ENCODE measurements at regions not wholly inside any gene's neighbourhood (a gene's known extent, or its start where the extent isn't known, plus 50 kb on each side); places are given as distances from the start of the nearest gene placed in this dataset.

DNA sequence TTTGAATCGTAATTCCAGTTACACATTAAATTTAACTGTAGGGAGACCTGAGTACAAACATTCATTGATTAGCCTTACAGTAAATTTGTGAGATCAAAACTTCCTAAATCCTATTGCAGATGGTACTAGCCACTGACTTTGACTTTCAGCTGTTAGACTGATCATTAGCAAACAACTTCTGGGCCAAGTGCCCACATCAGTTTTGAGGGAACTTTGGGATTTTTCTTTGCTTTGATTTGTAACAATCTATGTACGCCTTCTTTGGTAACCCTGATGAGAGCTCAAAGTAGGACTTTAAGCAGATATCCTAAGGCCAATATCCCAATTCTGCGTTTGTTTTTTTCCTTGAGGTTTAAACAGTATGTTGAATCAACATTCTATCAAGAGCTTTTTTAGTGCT, 131.5 kb downstream of the DLEU7 start:
- TF ChIP-seq, protein P1, sequence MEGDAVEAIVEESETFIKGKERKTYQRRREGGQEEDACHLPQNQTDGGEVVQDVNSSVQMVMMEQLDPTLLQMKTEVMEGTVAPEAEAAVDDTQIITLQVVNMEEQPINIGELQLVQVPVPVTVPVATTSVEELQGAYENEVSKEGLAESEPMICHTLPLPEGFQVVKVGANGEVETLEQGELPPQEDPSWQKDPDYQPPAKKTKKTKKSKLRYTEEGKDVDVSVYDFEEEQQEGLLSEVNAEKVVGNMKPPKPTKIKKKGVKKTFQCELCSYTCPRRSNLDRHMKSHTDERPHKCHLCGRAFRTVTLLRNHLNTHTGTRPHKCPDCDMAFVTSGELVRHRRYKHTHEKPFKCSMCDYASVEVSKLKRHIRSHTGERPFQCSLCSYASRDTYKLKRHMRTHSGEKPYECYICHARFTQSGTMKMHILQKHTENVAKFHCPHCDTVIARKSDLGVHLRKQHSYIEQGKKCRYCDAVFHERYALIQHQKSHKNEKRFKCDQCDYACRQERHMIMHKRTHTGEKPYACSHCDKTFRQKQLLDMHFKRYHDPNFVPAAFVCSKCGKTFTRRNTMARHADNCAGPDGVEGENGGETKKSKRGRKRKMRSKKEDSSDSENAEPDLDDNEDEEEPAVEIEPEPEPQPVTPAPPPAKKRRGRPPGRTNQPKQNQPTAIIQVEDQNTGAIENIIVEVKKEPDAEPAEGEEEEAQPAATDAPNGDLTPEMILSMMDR (conservative IDR thresholded peaks at IDR 0.05), result no peak
- no CpG with 5 or more reads among the region's 3 CpGs for WGBS (ENCODE audit: extremely low coverage, insufficient read length, low lambda C conversion rate)
- H3K4me3 Mint-ChIP-seq, result no peak overlapping the region

More for the DNA sequence above, 131.5 kb downstream of the DLEU7 start:
- Histone ChIP-seq H3K79me2 (ENCODE audit: insufficient read depth, low read length) (no peaks in the 10 kb centered on the region), H4K20me1 (ENCODE audit: control insufficient read depth, insufficient read depth, insufficient read length) (no peaks in the 10 kb centered on the region), H2AFZ (ENCODE audit: low read length) (no peak overlapping the region), H3K4ac (ENCODE audit: low read depth, low read length) (no peak overlapping the region), H3K4me1 (ENCODE audit: insufficient read depth, low read length) (no peaks in the 10 kb centered on the region), H3K4me2 (ENCODE audit: insufficient read depth, insufficient read length, low read length) (no peak overlapping the region), H3K23ac (ENCODE audit: insufficient read length, low read depth, low read length) (no peak overlapping the region), H3K56ac (ENCODE audit: insufficient read length, low read depth, low read length) (no peak overlapping the region), H2BK15ac (ENCODE audit: low read depth, low read length) (no peak overlapping the region), H2BK120ac (ENCODE audit: low read depth, low read length, poor library complexity, severe bottlenecking) (no peak overlapping the region), H3K9me3 (ENCODE audit: control insufficient read depth, low read depth, low read length) (no peaks in the 10 kb centered on the region), H2BK5ac (ENCODE audit: insufficient read length, low read length) (no peak overlapping the region), H3K27ac (ENCODE audit: insufficient read length, low read depth, low read length) (no peak overlapping the region), H2AK5ac (ENCODE audit: insufficient read length, low read length) (no peak overlapping the region), H4K8ac (replicated peaks; ENCODE audit: insufficient read length, low read depth, low read length) (no peak overlapping the region), H4K91ac (ENCODE audit: insufficient read length, low read depth, low read length) (no peak overlapping the region), H3K27me3 (ENCODE audit: insufficient read depth, low read length) (no peaks in the 10 kb centered on the region), H3K14ac (ENCODE audit: insufficient read depth, low read length) (no peak overlapping the region), H4K5ac (ENCODE audit: insufficient read length, low read depth, low read length) (no peak overlapping the region), H3K79me1 (ENCODE audit: insufficient read depth, low read depth, low read length, poor library complexity, severe bottlenecking) (no peaks in the 10 kb centered on the region), H3T11ph (ENCODE audit: low read length) (no peak overlapping the region), H3K23me2 (ENCODE audit: insufficient read length, low read depth, low read length, poor library complexity, severe bottlenecking) (no peaks in the 10 kb centered on the region), H3K18ac (ENCODE audit: insufficient read length, low read depth, low read length) (no peak overlapping the region), H2BK20ac (ENCODE audit: low read depth, low read length, poor library complexity, severe bottlenecking) (no peak overlapping the region), H3K9ac (ENCODE audit: extremely low read depth, insufficient read length, low read length) (no peak overlapping the region), H2BK12ac (ENCODE audit: insufficient read length, low read depth, low read length) (no peak overlapping the region)
- Mint-ChIP-seq H3K27ac (no peak overlapping the region), H3K9me3 (no peaks in the 10 kb centered on the region), H3K4me1 (peaks cover 4 to 8% of the 10 kb centered on the region in 2 experiments), H3K27me3 (ENCODE audit: low read depth) (no peaks in the 10 kb centered on the region; the same call in 1 of the 2 replicates), H3K36me3 (ENCODE audit: insufficient read depth in 1 of 3, low read depth in 3 of 3) (no peaks in the 10 kb centered on the region; a peak in 1 of 7 replicates)
- DNase-seq, result no peak

Measured in H9 (cell line).